Ishikawa (cell line): ENCODE measurements at regions not wholly inside any gene's neighbourhood (a gene's known extent, or its start where the extent isn't known, plus 50 kb on each side); places are given as distances from the start of the nearest gene placed in this dataset.

Source experiments
- CREB1 ChIP-seq: IDR thresholded peaks from 2 replicates; pipeline ENCODE4 v1.6.1; 2012; ENCODE audit warnings: low read depth
- EGR1 ChIP-seq: IDR thresholded peaks from 2 replicates; pipeline ENCODE4 v1.6.1; 2012
- EP300 ChIP-seq: IDR thresholded peaks from 2 replicates; pipeline ENCODE4 v1.6.1; 2012; ENCODE audit warnings: borderline replicate concordance
- FOXM1 ChIP-seq: IDR thresholded peaks from 2 replicates; pipeline ENCODE4 v1.6.1; 2012; ENCODE audit warnings: low read depth, borderline replicate concordance
- RAD21 ChIP-seq: IDR thresholded peaks from 2 replicates; pipeline ENCODE4 v1.6.1; 2012; ENCODE audit warnings: low read depth
- REST ChIP-seq: IDR thresholded peaks from 2 replicates; pipeline ENCODE4 v1.6.1; 2012; ENCODE audit warnings: low read depth, mild to moderate bottlenecking
- TAF1 ChIP-seq: IDR thresholded peaks from 2 replicates; pipeline ENCODE4 v1.6.1; 2012; ENCODE audit warnings: low read depth, mild to moderate bottlenecking
- TEAD4 ChIP-seq: IDR thresholded peaks from 2 replicates; pipeline ENCODE4 v1.6.1; 2012
- USF1 ChIP-seq: IDR thresholded peaks from 2 replicates; pipeline ENCODE4 v1.6.1; 2012
- YY1 ChIP-seq: IDR thresholded peaks from 2 replicates; pipeline ENCODE4 v1.6.1; 2012; ENCODE audit warnings: low read depth

- TF ChIP-seq REST (no peak), EP300 (no peak), CREB1 (no peak), TAF1 (no peak), TEAD4 (no peak), EGR1 (no peak), YY1 (no peak), USF1 (no peak), RAD21 (no peak), FOXM1 (no peak)
These were observed 63.0 kb upstream of the ERCC4 start for GRCh38 chr16:13856811-13857511.
